ENCODE measurements at regions not wholly inside any gene's neighbourhood (a gene's known extent, or its start where the extent isn't known, plus 50 kb on each side); places are given as distances from the start of the nearest gene placed in this dataset.
A peak's percentile ranks its signal among the peaks of the same experiment; 100 is the strongest.
"Not testable (repeated sequence)": the region's sequence is repeated elsewhere in the genome, so short reads cannot be mapped to it uniquely, and the experiment has no call there.

- no peak for DNase-seq (ENCODE audit: low read depth)
These were observed 599.6 kb upstream of the LCORL start for GRCh38 chr4:18621186-18621585.

- no peak for DNase-seq (ENCODE audit: low read depth)
These were observed 595.2 kb upstream of the LCORL start for GRCh38 chr4:18616720-18617119.

GRCh38 chr4:18611026-18611425 lies 589.5 kb upstream of the LCORL start:
- DNase-seq (ENCODE audit: low read depth), result no peak

- DNase-seq (ENCODE audit: low read depth), result no peak
These were observed 587.5 kb upstream of the LCORL start for GRCh38 chr4:18608908-18609533.

GRCh38 chr4:18602610-18603009 lies 581.1 kb upstream of the LCORL start:
- not testable (repeated sequence) for DNase-seq (ENCODE audit: low read depth)

GRCh38 chr4:18593297-18594002 lies 571.9 kb upstream of the LCORL start:
- peak; percentile 57 for DNase-seq (ENCODE audit: low read depth)

GRCh38 chr4:18582841-18583240 lies 561.3 kb upstream of the LCORL start:
- DNase-seq (ENCODE audit: low read depth), result no peak

- DNase-seq (ENCODE audit: low read depth), result no peak
These were observed 556.8 kb upstream of the LCORL start for GRCh38 chr4:18578307-18578706.

- DNase-seq (ENCODE audit: low read depth), result no peak
These were observed 550.9 kb upstream of the LCORL start for GRCh38 chr4:18572481-18572880.

- no peak for DNase-seq (ENCODE audit: low read depth)
These were observed 549.8 kb upstream of the LCORL start for GRCh38 chr4:18571301-18571761.

- DNase-seq (ENCODE audit: low read depth), result no peak
These were observed 548.8 kb upstream of the LCORL start for GRCh38 chr4:18570370-18570769.

GRCh38 chr4:18568600-18568999 lies 547.0 kb upstream of the LCORL start:
- no peak for DNase-seq (ENCODE audit: low read depth)

- no peak for DNase-seq (ENCODE audit: low read depth)
These were observed 545.6 kb upstream of the LCORL start for GRCh38 chr4:18566970-18567799.

GRCh38 chr4:18559492-18559891 lies 537.9 kb upstream of the LCORL start:
- DNase-seq (ENCODE audit: low read depth), result no peak

- no peak for DNase-seq (ENCODE audit: low read depth)
These were observed 534.8 kb upstream of the LCORL start for GRCh38 chr4:18556402-18556801.

- DNase-seq (ENCODE audit: low read depth), result no peak
These were observed 518.8 kb upstream of the LCORL start for GRCh38 chr4:18540349-18540748.

- no peak for DNase-seq (ENCODE audit: low read depth)
These were observed 516.6 kb upstream of the LCORL start for GRCh38 chr4:18538121-18538520.

- no peak for DNase-seq (ENCODE audit: low read depth)
These were observed 514.9 kb upstream of the LCORL start for GRCh38 chr4:18536428-18536827.

- no peak for DNase-seq (ENCODE audit: low read depth)
These were observed 514.4 kb upstream of the LCORL start for GRCh38 chr4:18535948-18536347.

- no peak for DNase-seq (ENCODE audit: low read depth)
These were observed 511.8 kb upstream of the LCORL start for GRCh38 chr4:18533262-18533775.

GRCh38 chr4:18531731-18532130 lies 510.2 kb upstream of the LCORL start:
- DNase-seq (ENCODE audit: low read depth), result no peak

GRCh38 chr4:18529482-18529881 lies 507.9 kb upstream of the LCORL start:
- no peak for DNase-seq (ENCODE audit: low read depth)
